Activated CD4-positive, CD25-positive, alpha-beta regulatory T cell treated with anti-CD3 and anti-CD28 coated beads, Interleukin-2, amount 50 U/mL, for 24 hours (primary cell): ENCODE measurements at regions not wholly inside any gene's neighbourhood (a gene's known extent, or its start where the extent isn't known, plus 50 kb on each side); places are given as distances from the start of the nearest gene placed in this dataset.

Experiments used
- ATAC-seq, 2 donors: fragments of 150-1000 bp; cut with Tn5 transposase; one replicate each; pipeline ENCODE4 v1.10.0; 2021; ENCODE audit warnings: mild to moderate bottlenecking in 1 of 2, moderate library complexity in 1 of 2

DNA sequence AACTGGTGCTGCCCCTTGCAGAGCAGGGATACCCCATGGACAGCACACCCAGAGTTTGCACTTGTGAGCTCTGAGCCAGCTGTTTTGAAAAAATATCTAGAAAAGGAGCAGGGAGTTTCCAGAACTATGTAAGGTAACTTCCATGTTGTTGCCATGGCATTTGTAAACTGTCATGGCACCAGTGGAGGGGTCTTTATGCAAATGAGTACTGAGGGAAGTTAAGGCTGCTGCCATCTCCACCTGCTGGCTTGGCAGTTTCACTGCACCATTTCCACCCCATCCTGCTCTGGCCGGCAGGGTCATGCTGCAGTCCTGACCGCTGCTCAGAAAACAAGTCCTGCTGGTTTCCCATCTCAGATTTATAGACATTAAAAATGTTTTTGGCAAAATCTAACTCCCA, 52.3 kb upstream of the SNTG2 start:
- no peak for ATAC-seq

DNA sequence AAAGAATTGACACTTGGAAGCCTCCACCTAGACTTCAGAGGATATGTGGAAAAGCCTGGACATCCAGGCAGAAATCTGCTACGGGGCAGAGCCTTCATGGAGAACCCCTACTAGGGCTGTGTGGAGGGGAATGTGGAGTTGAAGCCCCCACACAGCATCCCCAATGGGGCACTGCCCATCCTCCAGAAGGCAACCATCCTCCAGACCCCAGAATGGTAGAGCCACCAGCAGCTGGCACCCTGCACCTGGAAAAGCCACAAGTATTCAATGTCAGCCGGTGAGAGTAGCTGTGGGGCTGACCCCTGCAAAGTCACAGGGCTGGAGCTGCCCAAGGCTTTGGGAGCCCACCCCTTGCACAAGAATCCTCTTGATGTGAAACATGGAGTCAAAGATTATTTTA, 53.6 kb upstream of the SNTG2 start:
- no peak for ATAC-seq

DNA sequence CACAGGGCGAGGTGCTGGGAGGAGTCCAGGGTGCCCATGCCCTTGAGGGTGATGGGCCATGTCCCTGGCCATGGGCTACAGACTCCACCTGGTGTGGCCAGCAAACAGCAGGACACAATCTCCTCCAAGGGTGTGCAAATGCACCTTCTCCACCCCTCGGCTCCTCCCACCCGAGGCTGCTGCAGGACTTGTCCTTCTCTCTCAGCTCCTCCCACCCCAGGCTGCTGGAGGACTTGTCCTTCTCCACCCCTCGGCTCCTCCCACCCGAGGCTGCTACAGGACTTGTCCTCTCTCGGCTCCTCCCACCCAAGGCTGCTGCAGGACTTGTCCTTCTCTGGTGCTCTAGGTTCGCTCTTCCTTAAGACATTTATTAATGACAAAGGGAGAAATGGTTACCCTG, 57.3 kb upstream of the SNTG2 start:
- no peak for ATAC-seq

DNA sequence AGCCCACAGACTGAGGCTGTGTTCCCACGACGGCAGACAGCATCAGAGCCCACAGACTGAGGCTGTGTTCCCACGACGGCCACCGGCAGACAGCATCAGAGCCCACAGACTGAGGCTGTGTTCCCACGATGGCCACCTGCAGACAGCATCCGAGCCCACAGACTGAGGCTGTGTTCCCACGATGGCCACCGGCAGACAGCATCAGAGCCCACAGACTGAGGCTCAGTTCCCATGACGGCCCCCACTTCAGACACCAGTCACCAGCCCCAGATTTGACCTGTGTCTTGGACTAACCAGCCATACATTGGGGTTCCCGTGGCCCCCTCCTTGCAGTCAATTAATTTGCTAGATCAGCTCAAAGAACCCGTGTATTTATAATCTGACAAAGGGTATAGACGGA, 57.8 kb upstream of the SNTG2 start:
- no peak for ATAC-seq

DNA sequence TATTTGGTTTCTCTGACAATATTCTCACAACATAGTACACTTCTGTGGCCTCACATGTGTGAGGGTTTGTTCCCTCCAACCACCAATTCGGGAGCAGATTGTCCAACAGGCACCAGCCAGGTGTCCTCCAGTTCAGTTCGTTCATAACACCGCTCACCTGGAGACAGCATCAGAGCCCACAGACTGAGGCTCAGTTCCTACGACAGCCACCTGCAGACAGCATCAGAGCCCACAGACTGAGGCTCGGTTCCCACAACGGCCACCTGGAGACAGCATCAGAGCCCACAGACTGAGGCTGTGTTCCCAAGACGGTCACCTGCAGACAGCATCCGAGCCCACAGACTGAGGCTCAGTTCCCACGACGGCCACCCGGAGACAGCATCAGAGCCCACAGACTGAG, 58.2 kb upstream of the SNTG2 start:
- ATAC-seq: no peak

DNA sequence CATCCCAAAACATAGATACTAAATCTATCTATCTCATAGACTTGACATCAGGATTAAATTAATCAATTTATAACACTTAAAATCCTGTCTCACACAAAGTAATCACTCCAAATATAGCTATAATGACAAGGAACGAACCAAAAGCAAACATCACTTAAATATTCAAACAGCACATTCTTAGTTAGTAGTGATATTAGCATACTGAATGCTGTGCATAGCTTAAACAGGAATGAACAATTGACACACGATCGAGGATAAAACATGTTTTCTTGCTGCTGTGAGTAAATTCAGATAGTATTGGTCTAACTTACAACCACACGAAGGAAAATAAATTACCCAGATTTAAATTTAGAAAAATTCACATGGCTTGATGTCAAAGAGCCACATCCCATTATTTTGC, 58.9 kb upstream of the SNTG2 start:
- ATAC-seq: no peak

DNA sequence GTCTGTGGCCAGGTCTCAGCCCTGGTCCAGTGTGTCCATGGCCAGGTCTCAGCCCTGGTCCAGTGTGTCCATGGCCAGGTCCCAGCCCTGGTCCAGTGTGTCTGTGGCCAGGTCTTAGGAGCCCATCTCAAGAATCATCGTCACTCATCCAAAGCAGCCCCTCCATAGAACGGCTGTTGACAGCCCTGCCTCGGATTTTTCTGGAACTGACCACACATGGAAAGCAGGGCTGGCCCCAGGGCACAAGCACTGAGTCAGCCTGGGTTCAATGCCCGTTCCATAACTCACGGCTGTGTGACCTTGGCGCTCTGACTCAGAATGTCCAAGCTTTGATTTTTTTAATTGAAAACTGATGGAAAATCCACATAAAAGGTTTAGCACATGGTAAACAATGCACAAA, 59.9 kb upstream of the SNTG2 start:
- no peak for ATAC-seq

DNA sequence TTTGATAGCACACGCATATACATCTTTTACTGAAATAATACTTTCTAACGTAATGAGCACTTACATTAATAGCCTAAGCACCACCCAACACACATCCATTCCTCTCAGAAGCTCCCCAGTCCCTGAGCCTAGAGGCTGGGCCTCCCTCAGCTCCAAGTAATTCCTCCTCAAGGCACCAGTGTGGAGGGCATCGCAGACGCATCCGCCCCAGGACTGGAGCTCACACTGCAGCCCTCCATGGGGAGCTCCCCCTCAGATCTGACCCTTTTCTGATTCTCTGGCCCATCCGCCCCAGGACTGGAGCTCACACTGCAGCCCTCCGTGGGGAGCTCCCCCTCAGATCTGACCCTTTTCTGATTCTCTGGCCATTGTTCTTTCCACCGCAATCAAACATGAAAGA, 60.4 kb upstream of the SNTG2 start:
- ATAC-seq: no peak

DNA sequence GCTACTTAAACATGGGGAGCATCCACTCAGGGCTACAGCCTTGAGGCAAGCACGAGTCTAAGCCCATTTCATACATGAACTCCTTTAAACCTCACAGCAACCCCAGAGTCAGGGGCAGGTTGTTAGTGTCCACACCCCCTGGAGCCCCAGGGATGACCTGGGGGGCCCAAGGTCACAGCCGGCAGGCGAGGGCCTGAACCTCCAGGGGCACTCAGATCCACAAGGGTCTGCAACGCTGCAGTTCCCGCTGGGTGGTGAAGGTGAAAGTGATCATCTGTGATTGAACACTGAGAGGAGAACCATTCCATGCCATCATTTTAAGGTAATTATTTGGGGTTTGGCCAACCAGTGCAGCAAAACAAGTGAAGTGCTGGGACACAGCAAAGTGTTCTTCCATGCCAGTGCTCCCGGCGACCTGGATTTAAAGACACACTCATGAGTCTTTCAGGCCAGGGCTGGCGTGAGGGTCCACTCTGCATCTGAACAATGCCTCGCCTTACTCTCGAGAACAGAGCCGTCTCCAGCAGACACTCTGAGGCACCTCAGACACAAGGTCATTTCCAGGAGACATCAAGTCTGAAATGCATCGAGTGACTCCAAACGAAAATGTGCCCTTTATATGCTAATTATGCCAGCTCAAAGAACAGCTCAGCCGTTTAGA, 61.6 kb upstream of the SNTG2 start:
- no peak for ATAC-seq

DNA sequence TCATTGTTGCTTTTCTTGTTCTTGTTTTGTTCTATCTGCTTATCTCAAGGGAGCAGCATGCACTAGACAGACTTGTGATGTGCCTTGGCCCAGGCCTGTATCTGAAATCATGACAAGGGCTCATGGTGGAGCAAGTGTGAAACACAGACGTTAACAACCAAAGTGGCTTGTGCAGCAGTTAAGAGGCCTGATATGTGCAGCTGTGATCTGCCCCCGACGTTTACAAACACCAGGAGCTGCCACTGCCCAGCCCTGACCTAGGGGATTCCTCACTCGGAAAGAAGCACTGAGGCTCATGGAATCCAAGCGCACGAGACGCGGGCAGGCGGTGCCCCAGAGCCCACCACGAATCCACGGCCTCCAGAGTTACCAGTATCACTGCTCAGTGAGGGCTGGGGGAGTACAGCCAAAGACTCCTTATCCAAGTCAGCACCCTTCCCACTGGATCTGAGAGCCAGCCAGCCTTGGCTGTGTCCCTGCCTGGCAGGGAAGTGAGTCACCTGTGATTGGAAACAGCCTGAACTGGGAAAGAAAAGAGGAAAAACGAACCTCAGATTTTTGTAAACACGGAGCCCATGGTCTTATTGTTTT, 62.3 kb upstream of the SNTG2 start:
- no peak for ATAC-seq

DNA sequence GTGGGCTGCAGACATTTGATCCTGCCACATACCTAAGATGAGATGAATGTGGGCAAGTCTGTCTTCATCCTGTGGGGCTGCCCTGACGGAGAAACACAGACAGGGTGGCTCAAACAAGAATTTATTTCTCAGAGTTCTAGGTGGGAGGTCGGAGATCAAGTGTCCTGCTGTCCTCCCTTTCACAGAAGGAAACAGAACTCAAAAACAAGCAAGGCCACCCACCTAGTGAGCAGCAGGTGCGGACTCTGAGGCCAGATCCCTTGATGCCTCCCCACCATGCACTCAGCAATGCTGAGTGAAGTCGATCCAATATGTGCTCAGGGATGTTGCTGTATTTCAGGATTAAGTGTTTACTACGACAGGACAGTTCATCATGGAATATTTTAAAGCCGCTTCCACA, 63.0 kb upstream of the SNTG2 start:
- ATAC-seq: no peak

DNA sequence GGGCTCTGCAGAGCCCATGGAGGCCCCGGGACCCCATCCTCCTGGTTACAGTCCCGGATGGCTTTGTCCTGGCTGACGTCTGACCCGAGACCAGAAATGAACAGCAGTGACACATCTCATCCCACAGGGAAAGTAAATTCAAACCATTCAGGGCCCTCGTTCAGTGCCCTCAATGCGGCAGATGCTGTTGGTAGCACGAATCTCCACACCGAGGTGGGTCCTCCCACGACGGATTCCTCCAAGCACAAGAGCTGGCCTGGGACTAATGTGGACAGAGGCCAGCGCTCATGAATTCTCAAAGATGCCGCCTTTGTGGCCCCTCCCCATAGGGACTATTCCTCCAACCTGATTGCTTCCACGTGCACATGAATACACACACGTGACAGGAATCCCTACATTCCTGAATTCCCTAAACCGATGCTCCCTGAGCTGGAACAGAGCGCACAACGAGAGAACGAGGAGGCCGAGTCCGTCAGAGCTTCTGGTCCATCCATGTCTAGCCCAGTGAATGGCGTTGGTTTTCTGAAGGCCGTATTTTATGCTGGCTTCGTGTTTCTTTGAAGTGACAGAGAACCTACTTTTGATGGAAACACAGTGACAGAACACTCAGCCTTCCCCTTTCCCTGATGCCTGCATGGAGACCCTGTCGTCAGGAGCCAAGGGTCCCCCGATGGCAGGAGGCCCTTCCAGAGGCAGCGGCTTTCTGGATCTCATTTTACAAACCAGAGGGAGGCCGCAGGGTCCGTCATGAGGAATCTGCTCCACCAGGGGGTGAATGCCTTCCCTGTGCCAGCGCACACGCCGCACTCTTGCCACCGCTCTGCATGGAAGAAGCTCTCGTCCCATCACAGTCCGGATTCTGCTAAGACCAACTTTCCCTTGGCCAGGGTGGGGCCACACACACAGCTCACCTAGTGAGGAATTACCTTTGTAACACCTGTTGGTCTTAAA, 64.3 kb upstream of the SNTG2 start:
- no peak for ATAC-seq

DNA sequence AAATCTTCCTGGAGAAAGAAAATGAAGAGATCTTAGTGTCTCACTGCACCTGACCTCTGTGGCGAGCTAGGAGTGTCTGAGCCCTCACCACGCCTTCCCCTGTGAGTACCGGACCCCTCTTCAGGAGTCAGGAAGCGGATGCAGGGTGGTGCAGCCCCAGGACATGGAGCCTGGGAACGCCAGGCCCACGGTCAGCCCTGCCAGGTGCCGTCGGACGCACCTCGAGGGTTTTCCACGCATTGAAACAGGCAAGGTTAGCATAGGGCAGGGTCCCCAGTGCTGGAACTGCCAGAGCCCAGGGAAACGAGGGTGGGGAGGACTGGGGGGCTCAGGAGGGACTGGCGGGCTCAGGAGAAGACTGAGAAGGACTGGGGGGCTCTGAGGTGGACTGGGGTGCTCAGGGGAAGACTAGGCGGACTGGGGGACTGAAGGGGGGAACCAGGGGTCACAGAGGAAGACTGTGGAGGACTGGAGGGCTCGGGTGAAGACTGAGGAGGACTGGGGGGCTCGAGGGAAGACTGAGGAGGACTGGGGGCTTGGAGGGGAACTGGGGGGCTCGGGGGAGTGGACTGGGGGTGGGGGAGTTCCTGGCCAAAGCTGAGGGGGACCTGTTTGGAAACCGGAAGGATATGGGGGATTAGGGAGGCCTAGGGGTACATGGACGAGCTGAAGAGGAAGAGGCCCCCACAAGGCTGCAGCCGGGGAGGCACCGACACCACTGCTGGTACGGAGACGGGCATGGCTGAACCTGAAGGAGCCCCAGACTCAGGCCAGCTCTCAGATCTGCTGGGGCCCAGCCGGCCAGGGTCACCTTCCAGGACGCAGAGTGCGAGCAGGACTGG, 65.2 kb upstream of the SNTG2 start:
- ATAC-seq: no peak

DNA sequence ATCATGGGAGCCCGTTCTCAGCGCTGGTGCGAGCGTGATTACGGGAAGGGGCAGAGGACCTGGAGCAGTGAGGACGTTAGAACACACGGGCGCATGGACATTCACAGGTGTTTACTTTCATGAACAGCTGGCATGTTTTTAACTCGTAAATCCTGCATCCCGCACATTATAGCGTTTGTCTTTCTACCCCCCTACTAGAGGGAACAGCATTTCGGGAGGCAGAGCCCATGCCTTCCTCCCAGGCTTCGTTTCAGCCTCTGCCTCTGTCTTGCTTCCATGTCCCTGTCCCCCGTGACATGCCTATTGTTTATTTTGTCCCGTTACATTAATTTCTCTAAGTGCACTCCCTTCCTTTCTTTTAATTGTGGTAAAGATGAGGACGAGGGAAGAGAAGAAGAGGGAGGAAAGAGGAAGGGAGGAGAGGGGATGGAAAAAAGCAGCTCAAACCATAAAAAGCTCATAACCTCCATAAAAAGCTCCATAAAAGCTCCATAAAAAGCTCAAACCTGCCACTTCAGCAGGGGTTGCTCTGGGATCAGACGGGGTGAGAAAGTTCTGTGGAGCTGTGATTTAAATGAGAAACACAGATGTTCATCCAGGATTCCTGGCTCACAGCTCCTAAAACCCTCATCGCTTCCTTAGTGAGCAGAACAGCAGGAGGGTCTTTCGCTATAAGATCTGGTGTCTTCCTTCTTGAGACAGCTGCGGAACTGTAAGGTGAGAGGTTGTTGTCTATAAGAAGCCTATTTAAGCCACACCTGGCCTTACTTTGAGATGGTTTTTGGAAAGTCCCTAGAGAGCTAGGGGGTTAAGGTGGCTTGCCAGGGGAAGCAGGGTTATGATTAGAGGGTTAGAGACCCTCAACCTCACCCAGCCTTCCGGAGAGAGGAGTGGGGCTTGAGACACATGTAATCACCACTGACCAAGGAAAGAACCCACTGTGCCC, 66.6 kb upstream of the SNTG2 start:
- ATAC-seq: no peak

DNA sequence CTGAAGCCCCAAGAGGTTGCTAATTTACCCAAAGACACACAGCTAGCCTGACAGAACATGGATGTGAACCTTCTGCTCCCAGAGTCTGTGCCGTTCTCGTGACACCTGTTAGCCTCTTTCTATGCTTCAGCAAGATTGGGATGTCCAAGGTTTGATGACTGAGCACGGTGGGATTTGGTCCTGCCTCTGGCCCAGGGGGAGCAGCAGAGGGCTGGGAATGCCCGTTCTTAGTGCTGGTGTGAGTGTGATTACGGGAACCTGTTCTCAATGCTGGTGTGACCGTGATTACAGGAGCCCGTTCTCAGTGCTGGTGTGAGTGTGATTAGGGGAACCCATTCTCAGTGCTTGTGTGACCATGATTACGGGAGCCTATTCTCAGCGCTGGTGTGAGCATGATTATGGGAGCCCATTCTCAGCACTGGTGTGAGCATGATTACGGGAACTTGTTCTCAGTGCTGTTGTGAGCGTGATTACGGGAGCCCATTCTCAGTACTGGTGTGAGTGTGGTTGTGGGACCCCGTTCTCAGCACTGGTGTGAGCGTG, 67.3 kb upstream of the SNTG2 start:
- ATAC-seq: no peak

DNA sequence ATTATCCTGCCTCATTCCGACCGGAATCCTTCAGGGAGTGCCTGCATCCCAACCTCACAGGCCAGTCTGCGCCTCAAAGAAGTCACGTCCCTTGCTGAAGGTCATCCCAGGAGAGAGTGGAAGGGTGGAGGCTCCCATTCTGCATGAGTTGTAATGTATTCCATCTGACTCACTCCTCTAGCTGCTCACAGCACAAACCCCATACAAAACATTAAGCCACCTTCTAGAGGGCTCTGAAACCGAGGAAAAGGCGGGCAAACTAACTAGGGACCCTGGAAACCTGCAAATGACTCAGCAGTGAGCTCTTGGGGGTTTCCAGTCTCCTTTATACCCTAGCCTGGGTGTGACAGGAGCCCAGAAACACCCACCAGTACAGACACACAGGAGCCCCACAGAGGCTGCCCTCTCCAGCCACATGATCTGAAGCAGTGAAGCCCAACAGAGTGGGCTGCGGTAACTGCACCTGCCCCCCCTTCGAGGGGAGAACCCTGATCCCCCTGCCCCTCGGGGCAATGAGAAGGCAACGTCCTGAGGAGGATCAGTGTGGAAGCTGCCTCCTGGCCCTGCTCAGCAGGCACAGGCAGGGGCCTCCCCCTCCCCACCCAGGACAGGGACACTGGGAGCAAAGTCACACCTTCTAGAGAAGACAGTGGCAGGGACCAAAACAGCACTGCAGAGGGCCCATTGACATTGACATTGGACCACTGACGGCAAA, 69.3 kb upstream of the SNTG2 start:
- no peak for ATAC-seq

DNA sequence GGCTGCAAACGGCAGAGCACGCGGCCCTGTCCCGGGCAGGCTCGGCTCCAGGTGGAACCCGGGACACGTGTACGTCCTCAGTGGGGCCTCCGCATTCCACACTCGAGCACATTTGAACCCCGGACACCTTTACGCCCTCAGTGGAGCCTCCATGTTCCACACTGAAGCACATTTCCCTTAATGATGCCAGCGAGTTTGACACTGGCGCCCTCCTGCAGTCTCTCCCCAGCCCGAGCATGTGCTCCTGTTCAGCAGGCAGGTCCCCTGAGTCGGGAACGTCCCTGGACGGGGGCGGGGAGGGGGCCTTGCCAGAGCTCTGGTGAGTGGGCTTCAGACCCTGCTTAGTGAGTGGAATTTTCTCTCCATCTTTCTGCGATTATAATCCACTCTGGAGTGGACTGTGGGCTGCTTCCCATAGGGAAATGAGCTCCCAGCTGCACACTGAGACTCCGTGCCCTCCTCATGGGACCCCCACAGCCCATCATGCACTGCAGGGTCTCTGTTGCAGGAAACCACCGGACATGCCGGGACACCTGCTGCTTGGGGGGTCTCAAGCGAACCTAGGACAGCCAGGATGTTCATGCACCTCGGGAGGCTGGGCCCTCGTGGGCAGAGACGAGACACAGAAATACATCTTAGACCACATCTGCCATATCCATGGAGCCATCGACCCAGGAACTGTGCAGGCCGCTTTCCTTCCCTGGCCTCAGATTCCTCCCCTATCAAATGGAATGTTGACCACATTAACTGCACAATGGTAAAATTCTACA, 70.3 kb upstream of the SNTG2 start:
- no peak for ATAC-seq

DNA sequence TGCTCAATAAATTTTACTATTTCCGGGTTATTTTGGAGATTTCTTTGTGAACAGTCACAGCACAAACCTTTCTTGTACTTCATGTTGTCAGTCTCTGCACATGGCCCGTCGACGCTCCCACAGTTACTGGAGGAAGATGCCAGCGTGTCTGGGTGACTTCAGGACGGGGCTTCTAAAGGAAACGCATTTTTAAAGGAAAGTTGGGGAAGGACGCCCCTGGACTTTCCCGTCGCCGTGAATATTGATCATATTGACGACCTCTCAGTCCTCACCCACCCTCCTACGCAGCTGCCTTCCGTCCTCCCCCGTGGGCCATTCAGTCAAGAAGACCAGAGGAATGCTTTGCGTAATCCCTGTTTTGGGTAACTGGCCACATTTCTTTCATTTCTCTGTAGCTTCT, 71.1 kb upstream of the SNTG2 start:
- ATAC-seq: no peak

DNA sequence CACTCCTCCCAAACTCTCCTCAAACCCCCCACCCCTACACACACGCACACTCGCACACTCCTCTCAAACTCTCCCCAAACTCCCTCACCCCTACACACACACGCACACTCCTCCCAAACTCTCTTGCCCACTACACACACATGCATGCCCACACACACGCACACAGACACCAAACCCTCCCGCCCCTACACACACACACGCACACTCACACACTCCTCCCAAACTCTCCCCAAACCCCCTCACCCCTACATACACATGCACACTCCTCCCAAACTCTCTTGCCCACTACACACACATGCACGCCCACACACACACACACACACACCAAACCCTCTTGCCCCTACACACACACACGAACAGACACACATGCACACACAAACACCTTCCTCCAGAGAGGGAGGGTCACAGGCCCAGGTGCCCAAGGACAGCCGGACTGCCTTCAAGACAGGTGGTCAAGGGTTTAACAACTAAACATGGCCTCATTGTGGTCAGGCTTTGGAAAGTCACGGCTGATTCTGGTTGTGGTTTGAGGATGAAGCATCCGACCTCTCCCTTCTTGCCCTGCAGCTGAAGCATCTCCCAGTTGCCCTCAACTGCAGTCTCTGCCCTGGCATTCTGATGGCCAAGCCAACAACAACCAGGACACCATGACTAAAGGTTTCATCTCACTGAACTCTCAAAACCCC, 72.3 kb upstream of the SNTG2 start:
- no peak for ATAC-seq
